ENCODE measurements at regions not wholly inside any gene's neighbourhood (a gene's known extent, or its start where the extent isn't known, plus 50 kb on each side); places are given as distances from the start of the nearest gene placed in this dataset.

- TF ChIP-seq POLR2AphosphoS5 (IDR thresholded peaks at IDR 0.05; ENCODE audit: low read depth, low read length), result no peak
- TF ChIP-seq REST (IDR thresholded peaks at IDR 0.05; ENCODE audit: insufficient read depth in 1 of 2, low read depth in 2 of 2, low read length in 2 of 2), result no peak
These were observed 534.5 kb downstream of the PTPRC start for GRCh38 chr1:199173356-199173755.

Data from PFSK-1 (cell line).